ENCODE measurements at regions not wholly inside any gene's neighbourhood (a gene's known extent, or its start where the extent isn't known, plus 50 kb on each side); places are given as distances from the start of the nearest gene placed in this dataset.
A peak's percentile ranks its signal among the peaks of the same experiment; 100 is the strongest.
"Not testable (repeated sequence)": the region's sequence is repeated elsewhere in the genome, so short reads cannot be mapped to it uniquely, and the experiment has no call there.

- peak; percentile 2 for DNase-seq
Observed at GRCh38 chr6:80607811-80608391, 501.4 kb downstream of the BCKDHB start.

DNA sequence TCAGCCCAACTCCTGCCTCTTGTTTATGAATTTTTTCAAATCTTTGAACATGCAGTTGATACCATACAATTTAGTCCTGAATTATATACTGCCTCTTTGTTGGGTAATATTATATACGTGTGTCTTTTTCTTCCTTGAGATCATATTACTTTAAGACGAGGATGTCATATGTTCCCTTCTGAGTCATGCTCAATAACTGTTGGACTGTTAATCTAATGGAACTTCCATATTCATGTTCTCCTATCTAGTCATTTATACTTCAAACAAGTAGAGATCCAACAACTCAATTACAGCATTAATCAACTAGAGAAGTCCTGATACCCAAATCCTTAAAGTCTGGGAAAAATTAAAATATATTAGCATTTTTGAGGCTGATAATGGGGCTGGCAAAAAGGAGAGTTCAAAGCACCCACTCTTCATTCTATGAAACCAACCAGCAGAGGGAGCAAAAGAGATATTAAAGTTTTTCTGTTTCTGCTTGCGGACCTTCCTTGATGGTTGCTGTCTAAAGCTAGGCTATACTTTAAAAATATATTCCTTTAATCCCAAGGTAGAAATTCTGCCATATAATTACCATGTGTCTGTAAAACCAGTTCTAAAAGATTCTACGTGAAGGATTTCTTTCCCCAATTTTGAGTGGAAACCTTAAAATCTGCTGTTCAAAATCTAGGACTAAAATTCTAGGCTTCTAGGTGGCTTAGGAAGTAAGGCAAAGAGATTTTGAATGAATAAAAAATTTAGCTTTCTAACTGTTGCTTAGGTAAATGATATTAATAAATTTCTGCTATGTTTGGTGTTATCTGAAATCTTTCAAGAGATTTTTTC, 498.9 kb downstream of the BCKDHB start:
- peak; percentile 67 for DNase-seq

GRCh38 chr6:80603679-80604078, 497.2 kb downstream of the BCKDHB start:
- DNase-seq: no peak

GRCh38 chr6:80594461-80594860, 488.0 kb downstream of the BCKDHB start:
- DNase-seq: no peak

DNA sequence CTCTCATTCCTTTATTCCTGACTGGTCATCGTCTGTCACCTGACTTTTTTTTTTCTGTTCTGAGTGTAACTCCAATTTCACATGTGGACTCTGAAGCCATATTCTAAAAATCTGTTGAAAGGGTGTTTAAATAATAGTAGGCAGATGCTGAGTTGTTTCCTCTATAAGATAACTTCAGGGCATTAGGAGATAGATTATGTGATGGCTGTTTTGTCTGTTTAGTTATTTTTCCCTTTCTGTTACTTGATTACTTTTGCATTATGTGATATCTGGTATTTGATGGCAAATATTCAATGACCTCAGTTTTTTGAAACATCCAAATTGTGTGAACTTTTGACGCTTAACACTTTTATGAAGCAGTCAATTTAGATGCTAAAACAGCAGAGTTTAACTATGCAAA, 486.0 kb downstream of the BCKDHB start:
- no peak for DNase-seq

DNA sequence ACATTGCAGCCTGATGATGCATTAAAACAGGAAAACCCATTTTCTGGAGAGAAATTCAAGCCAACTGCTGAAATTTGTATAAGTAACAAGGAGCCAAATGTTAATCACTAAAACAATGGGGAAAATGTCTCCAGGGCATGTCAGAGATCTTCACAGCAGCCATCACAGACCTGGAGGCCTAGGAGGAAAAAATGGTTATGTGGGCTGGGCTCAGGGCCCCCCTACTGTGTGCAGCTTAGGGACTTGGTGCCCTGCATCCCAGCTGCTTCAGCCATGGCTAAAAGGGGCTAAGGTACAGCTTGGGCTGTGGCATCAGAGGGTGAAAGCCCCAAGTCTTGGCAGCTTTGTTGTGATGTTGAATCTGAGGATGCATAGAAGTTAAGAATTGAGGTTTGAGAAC, 479.8 kb downstream of the BCKDHB start:
- no peak for DNase-seq

DNA sequence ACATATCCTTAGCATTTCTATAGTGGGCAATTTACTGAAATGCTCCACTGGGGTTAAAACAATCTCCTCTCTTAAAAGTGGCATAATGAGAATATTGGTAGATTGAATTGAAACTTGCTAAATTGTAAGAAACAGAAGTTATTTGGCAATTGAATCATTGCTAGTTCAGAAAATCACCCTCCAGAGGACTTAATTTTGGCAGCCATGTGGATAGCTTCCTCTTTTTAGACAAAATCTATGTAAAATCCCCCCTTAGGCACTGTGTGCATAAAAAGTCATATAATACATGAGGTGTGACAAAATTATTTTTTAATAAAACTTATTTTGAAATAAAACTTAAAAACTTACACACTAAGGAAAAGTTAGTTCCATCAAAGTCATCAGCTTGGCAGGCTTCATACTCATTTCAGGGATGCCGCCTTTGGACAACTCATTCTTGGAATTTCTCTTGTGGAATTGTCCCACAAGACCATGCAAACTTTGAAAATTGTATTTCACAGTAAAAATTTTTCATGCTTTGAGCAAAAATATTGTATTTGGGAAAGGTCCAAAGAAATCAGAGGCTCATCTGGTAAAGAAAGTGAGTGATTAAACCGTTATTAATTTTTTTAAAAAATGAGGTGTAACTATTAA, 473.0 kb downstream of the BCKDHB start:
- DNase-seq: no peak

GRCh38 chr6:80573320-80573719, 466.8 kb downstream of the BCKDHB start:
- DNase-seq: not testable (repeated sequence)

- DNase-seq: no peak
Observed at GRCh38 chr6:80566361-80566760, 459.9 kb downstream of the BCKDHB start.

- DNase-seq: no peak
Observed at GRCh38 chr6:80553071-80553740, 446.7 kb downstream of the BCKDHB start.

GRCh38 chr6:80550748-80551147, 444.3 kb downstream of the BCKDHB start:
- no peak for DNase-seq

DNA sequence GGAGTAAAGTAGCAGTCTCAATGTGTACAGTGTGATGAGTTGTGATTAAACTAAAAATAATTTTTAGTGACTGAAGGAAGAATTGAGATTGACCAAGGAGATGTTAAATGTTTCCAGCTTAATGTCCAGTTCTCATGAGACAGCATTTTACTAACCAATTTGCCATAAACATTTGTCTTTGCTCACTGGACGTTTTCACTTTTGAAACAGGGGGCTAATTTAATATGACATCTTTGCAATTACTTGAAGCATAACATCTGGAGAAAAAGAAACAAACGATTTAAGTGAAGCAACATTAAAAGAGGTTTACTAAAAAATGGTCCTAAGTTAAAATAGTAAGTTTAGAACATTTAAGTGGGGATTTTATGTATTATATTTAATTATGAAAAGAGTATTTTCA, 443.8 kb downstream of the BCKDHB start:
- no peak for DNase-seq

- DNase-seq: no peak
Observed at GRCh38 chr6:80548532-80548931, 442.1 kb downstream of the BCKDHB start.

DNA sequence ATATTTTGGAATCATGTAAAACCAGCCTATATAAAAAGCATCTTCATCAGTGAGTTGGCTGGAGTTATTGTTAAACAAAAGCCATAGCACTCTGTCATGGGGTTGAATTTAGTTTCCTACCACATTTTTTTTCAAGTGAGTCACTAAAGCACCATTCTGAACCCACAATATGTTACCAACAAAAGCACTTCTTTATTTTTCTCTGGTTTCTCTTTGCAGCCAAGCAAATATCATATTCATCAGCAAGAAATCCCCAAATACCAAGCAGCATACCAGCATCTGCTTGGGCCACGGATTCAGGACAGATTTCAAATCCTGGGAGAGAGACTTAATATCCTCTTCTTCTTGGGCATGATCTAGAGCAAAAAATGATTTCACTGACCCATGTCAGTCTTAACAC, 441.4 kb downstream of the BCKDHB start:
- no peak for DNase-seq

- no peak for DNase-seq
Observed at GRCh38 chr6:80544976-80545722, 438.7 kb downstream of the BCKDHB start.

DNA sequence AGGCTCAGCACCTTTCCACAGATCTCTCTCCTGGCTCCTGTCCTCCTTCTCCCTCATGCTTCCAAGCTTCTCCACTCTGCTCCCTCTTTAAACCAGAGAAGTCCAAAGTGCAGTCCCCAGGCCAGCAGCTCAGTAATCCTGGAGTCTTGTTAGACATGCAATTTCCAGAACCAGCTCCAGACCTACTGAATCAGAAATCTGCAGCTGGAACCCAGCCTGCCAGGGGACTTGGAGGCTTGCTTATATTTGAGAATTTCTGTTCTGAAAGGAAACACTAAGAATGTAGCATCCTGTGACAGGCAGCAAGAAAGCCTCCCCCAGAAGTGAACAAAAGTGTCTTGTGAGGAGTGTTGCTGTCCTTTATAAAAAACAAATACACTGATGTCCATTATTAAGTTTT, 438.1 kb downstream of the BCKDHB start:
- no peak for DNase-seq

- DNase-seq: no peak
Observed at GRCh38 chr6:80543598-80544222, 437.2 kb downstream of the BCKDHB start.

GRCh38 chr6:80543151-80543550, 436.7 kb downstream of the BCKDHB start:
- DNase-seq: no peak

DNA sequence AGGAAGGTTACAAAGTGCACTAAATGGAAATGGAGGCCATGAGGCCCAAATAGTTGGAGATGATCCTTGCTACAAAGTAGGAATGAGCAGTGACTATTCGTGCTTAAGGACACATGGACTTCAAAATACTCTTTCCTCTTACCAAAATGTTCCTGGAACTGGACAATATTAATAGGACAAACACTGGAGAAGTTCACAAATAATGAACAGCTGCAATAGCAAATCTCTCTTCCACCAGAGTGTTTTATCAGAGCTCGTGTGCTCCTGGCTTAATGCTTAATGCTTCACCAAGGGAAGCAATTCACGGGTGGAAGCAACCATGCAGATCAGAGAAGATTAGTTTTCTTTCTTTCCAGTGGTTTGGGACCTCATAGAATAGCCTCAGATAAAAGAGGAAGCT, 435.4 kb downstream of the BCKDHB start:
- DNase-seq: no peak

GRCh38 chr6:80541181-80541580, 434.7 kb downstream of the BCKDHB start:
- DNase-seq: no peak

DNA sequence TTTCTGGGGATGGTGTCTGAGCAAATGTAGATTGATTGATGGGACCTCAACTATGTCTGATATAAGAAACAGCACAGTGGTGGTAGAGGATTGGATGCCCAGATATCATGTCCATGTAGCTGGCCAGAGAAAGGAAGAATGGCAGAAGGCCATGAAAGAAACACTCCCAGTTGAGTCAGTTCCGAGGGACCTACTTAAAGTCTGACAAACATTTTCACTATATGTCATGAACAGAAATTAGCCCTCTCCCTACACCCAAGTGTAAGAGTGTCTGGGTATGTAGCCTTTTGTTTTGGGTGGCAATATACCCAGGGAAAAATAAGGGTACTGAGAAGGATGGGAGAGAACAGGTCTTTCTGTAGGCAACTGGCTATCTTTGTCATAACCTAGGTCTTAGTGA, 434.2 kb downstream of the BCKDHB start:
- no peak for DNase-seq
